ENCODE measurements at regions not wholly inside any gene's neighbourhood (a gene's known extent, or its start where the extent isn't known, plus 50 kb on each side); places are given as distances from the start of the nearest gene placed in this dataset.

- Histone ChIP-seq H3K4me3 (ENCODE audit: low read length) (no peak overlapping the region), H3K79me1 (ENCODE audit: low read length) (no peaks in the 10 kb centered on the region), H3K18ac (ENCODE audit: low read length) (no peak overlapping the region), H2BK15ac (replicated peaks; ENCODE audit: low read depth) (no peak overlapping the region), H3K23ac (ENCODE audit: low read length) (no peak overlapping the region), H2AK5ac (ENCODE audit: low read length) (no peak overlapping the region), H2BK120ac (ENCODE audit: low read depth, low read length) (no peak overlapping the region), H3K4me2 (ENCODE audit: low read length) (no peak overlapping the region), H3K79me2 (ENCODE audit: control insufficient read depth, insufficient read depth, low read length) (no peaks in the 10 kb centered on the region), H3K27me3 (ENCODE audit: insufficient read depth, low read length, poor library complexity) (no peaks in the 10 kb centered on the region), H2BK5ac (ENCODE audit: low read length) (no peak overlapping the region), H3K27ac (ENCODE audit: low read depth, low read length) (no peak overlapping the region), H3K9ac (ENCODE audit: low read length) (no peak overlapping the region), H3K4me1 (ENCODE audit: control insufficient read depth, low read depth, low read length) (no peaks in the 10 kb centered on the region), H4K5ac (ENCODE audit: low read length) (no peak overlapping the region), H3K56ac (ENCODE audit: low read length) (no peak overlapping the region), H3K36me3 (ENCODE audit: control insufficient read depth, insufficient read depth, low read length) (no peaks in the 10 kb centered on the region), H3K4ac (ENCODE audit: low read depth, low read length) (no peak overlapping the region), H4K8ac (ENCODE audit: low read depth, low read length) (no peak overlapping the region)
- no CpG with 5 or more reads among the region's 1 CpG for WGBS (ENCODE audit: extremely low coverage, insufficient coverage, low lambda C conversion rate)
- DNase-seq: peak; percentile 23
Measured at GRCh38 chr2:36002941-36003340, 352.6 kb upstream of the CRIM1 start.

GRCh38 chr2:35997488-35997887, 358.1 kb upstream of the CRIM1 start:
- Histone ChIP-seq H2AK5ac (ENCODE audit: low read length) (no peak overlapping the region), H3K27ac (ENCODE audit: low read depth, low read length) (no peak overlapping the region), H3K4ac (ENCODE audit: low read depth, low read length) (no peak overlapping the region), H4K8ac (ENCODE audit: low read depth, low read length) (no peak overlapping the region), H2BK5ac (ENCODE audit: low read length) (no peak overlapping the region), H3K79me2 (ENCODE audit: control insufficient read depth, insufficient read depth, low read length) (no peaks in the 10 kb centered on the region), H4K5ac (ENCODE audit: low read length) (no peak overlapping the region), H3K4me3 (ENCODE audit: low read length) (no peak overlapping the region), H3K79me1 (ENCODE audit: low read length) (no peaks in the 10 kb centered on the region), H3K27me3 (ENCODE audit: insufficient read depth, low read length, poor library complexity) (no peaks in the 10 kb centered on the region), H2BK120ac (ENCODE audit: low read depth, low read length) (no peak overlapping the region), H3K4me1 (ENCODE audit: control insufficient read depth, low read depth, low read length) (no peaks in the 10 kb centered on the region), H3K18ac (ENCODE audit: low read length) (no peak overlapping the region), H3K23ac (ENCODE audit: low read length) (no peak overlapping the region), H3K56ac (ENCODE audit: low read length) (no peak overlapping the region), H2BK15ac (replicated peaks; ENCODE audit: low read depth) (no peak overlapping the region), H3K36me3 (ENCODE audit: control insufficient read depth, insufficient read depth, low read length) (no peaks in the 10 kb centered on the region), H3K4me2 (ENCODE audit: low read length) (no peak overlapping the region), H3K9ac (ENCODE audit: low read length) (no peak overlapping the region)
- no peak for DNase-seq
- no CpG with 5 or more reads among the region's 2 CpGs for WGBS (ENCODE audit: extremely low coverage, insufficient coverage, low lambda C conversion rate)

DNA sequence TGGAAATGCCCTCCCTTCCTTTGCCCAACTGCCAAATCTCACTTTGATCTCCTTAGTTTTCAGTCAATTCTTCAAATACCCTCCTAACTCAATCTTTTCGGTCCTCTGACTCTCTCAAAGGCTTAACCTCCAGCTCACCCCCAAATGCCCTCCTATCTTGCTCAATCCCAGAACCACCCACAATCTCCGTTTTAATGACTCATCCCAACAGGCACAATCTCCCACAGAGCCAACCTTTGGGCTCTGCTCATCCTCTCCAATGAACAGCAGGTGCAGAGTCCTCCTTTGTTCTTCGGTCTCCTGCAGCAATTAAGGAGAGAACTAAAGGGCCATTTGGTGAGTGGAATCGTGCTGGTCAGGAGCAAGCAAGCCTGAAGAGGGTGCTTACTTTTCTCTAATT, 366.1 kb upstream of the CRIM1 start:
- H3K23ac ChIP-seq (ENCODE audit: low read length): no peak overlapping the region
- no peak overlapping the region for H2BK5ac ChIP-seq (ENCODE audit: low read length)
- no CpG with 5 or more reads among the region's 4 CpGs for WGBS (ENCODE audit: extremely low coverage, insufficient coverage, low lambda C conversion rate)
- H3K27me3 ChIP-seq (ENCODE audit: insufficient read depth, low read length, poor library complexity): no peaks in the 10 kb centered on the region
- no peak overlapping the region for H3K4me2 ChIP-seq (ENCODE audit: low read length)
- H3K18ac ChIP-seq (ENCODE audit: low read length): no peak overlapping the region
- no peaks in the 10 kb centered on the region for H3K36me3 ChIP-seq (ENCODE audit: control insufficient read depth, insufficient read depth, low read length)
- no peak overlapping the region for H3K27ac ChIP-seq (ENCODE audit: low read depth, low read length)
- no peaks in the 10 kb centered on the region for H3K79me2 ChIP-seq (ENCODE audit: control insufficient read depth, insufficient read depth, low read length)
- H3K56ac ChIP-seq (ENCODE audit: low read length): no peak overlapping the region
- H2BK15ac ChIP-seq (replicated peaks; ENCODE audit: low read depth): no peak overlapping the region
- H2BK120ac ChIP-seq (ENCODE audit: low read depth, low read length): no peak overlapping the region
- no peak overlapping the region for H3K4ac ChIP-seq (ENCODE audit: low read depth, low read length)
- H4K5ac ChIP-seq (ENCODE audit: low read length): no peak overlapping the region
- H4K8ac ChIP-seq (ENCODE audit: low read depth, low read length): no peak overlapping the region
- no peaks in the 10 kb centered on the region for H3K79me1 ChIP-seq (ENCODE audit: low read length)
- H3K9ac ChIP-seq (ENCODE audit: low read length): no peak overlapping the region
- no peaks in the 10 kb centered on the region for H3K4me1 ChIP-seq (ENCODE audit: control insufficient read depth, low read depth, low read length)
- no peak overlapping the region for H2AK5ac ChIP-seq (ENCODE audit: low read length)
- no peak overlapping the region for H3K4me3 ChIP-seq (ENCODE audit: low read length)
- peak; percentile 23 for DNase-seq

GRCh38 chr2:35989040-35989439, 366.5 kb upstream of the CRIM1 start:
- Histone ChIP-seq H2BK15ac (replicated peaks; ENCODE audit: low read depth) (no peak overlapping the region), H3K18ac (ENCODE audit: low read length) (no peak overlapping the region), H2BK5ac (ENCODE audit: low read length) (no peak overlapping the region), H3K4me1 (ENCODE audit: control insufficient read depth, low read depth, low read length) (no peaks in the 10 kb centered on the region), H3K4me2 (ENCODE audit: low read length) (no peak overlapping the region), H2AK5ac (ENCODE audit: low read length) (no peak overlapping the region), H4K5ac (ENCODE audit: low read length) (no peak overlapping the region), H3K56ac (ENCODE audit: low read length) (no peak overlapping the region), H3K79me2 (ENCODE audit: control insufficient read depth, insufficient read depth, low read length) (no peaks in the 10 kb centered on the region), H4K8ac (ENCODE audit: low read depth, low read length) (no peak overlapping the region), H3K36me3 (ENCODE audit: control insufficient read depth, insufficient read depth, low read length) (no peaks in the 10 kb centered on the region), H3K4ac (ENCODE audit: low read depth, low read length) (no peak overlapping the region), H3K23ac (ENCODE audit: low read length) (no peak overlapping the region), H2BK120ac (ENCODE audit: low read depth, low read length) (no peak overlapping the region), H3K9ac (ENCODE audit: low read length) (no peak overlapping the region), H3K27ac (ENCODE audit: low read depth, low read length) (no peak overlapping the region), H3K79me1 (ENCODE audit: low read length) (no peaks in the 10 kb centered on the region), H3K27me3 (ENCODE audit: insufficient read depth, low read length, poor library complexity) (no peaks in the 10 kb centered on the region), H3K4me3 (ENCODE audit: low read length) (no peak overlapping the region)
- no peak for DNase-seq

GRCh38 chr2:35986871-35987270, 368.7 kb upstream of the CRIM1 start:
- H3K56ac ChIP-seq (ENCODE audit: low read length): no peak overlapping the region
- H3K9ac ChIP-seq (ENCODE audit: low read length): no peak overlapping the region
- H3K27me3 ChIP-seq (ENCODE audit: insufficient read depth, low read length, poor library complexity): no peaks in the 10 kb centered on the region
- H3K36me3 ChIP-seq (ENCODE audit: control insufficient read depth, insufficient read depth, low read length): no peaks in the 10 kb centered on the region
- DNase-seq: no peak
- no peak overlapping the region for H2AK5ac ChIP-seq (ENCODE audit: low read length)
- no CpG with 5 or more reads among the region's 2 CpGs for WGBS (ENCODE audit: extremely low coverage, insufficient coverage, low lambda C conversion rate)
- H3K4ac ChIP-seq (ENCODE audit: low read depth, low read length): no peak overlapping the region
- H2BK15ac ChIP-seq (replicated peaks; ENCODE audit: low read depth): no peak overlapping the region
- no peak overlapping the region for H3K4me3 ChIP-seq (ENCODE audit: low read length)
- H4K5ac ChIP-seq (ENCODE audit: low read length): no peak overlapping the region
- no peak overlapping the region for H3K18ac ChIP-seq (ENCODE audit: low read length)
- H3K4me2 ChIP-seq (ENCODE audit: low read length): no peak overlapping the region
- H4K8ac ChIP-seq (ENCODE audit: low read depth, low read length): no peak overlapping the region
- H2BK5ac ChIP-seq (ENCODE audit: low read length): no peak overlapping the region
- H3K79me1 ChIP-seq (ENCODE audit: low read length): no peaks in the 10 kb centered on the region
- H3K4me1 ChIP-seq (ENCODE audit: control insufficient read depth, low read depth, low read length): no peaks in the 10 kb centered on the region
- no peak overlapping the region for H2BK120ac ChIP-seq (ENCODE audit: low read depth, low read length)
- no peaks in the 10 kb centered on the region for H3K79me2 ChIP-seq (ENCODE audit: control insufficient read depth, insufficient read depth, low read length)
- no peak overlapping the region for H3K27ac ChIP-seq (ENCODE audit: low read depth, low read length)
- H3K23ac ChIP-seq (ENCODE audit: low read length): no peak overlapping the region

- H3K23ac ChIP-seq (ENCODE audit: low read length): no peak overlapping the region
- H4K8ac ChIP-seq (ENCODE audit: low read depth, low read length): no peak overlapping the region
- H3K4me3 ChIP-seq (ENCODE audit: low read length): no peak overlapping the region
- no peak overlapping the region for H2BK5ac ChIP-seq (ENCODE audit: low read length)
- H3K18ac ChIP-seq (ENCODE audit: low read length): no peak overlapping the region
- H3K4ac ChIP-seq (ENCODE audit: low read depth, low read length): no peak overlapping the region
- no peak overlapping the region for H2BK15ac ChIP-seq (replicated peaks; ENCODE audit: low read depth)
- no peaks in the 10 kb centered on the region for H3K4me1 ChIP-seq (ENCODE audit: control insufficient read depth, low read depth, low read length)
- H3K79me1 ChIP-seq (ENCODE audit: low read length): no peaks in the 10 kb centered on the region
- no peaks in the 10 kb centered on the region for H3K79me2 ChIP-seq (ENCODE audit: control insufficient read depth, insufficient read depth, low read length)
- no peaks in the 10 kb centered on the region for H3K36me3 ChIP-seq (ENCODE audit: control insufficient read depth, insufficient read depth, low read length)
- H3K27ac ChIP-seq (ENCODE audit: low read depth, low read length): no peak overlapping the region
- H3K4me2 ChIP-seq (ENCODE audit: low read length): no peak overlapping the region
- H3K27me3 ChIP-seq (ENCODE audit: insufficient read depth, low read length, poor library complexity): no peaks in the 10 kb centered on the region
- no peak overlapping the region for H3K9ac ChIP-seq (ENCODE audit: low read length)
- no peak overlapping the region for H4K5ac ChIP-seq (ENCODE audit: low read length)
- no peak for DNase-seq
- no peak overlapping the region for H2AK5ac ChIP-seq (ENCODE audit: low read length)
- WGBS (ENCODE audit: extremely low coverage, insufficient coverage, low lambda C conversion rate): no CpG with 5 or more reads among the region's 1 CpG
- no peak overlapping the region for H3K56ac ChIP-seq (ENCODE audit: low read length)
- no peak overlapping the region for H2BK120ac ChIP-seq (ENCODE audit: low read depth, low read length)
Measured at GRCh38 chr2:35978218-35978617, 377.4 kb upstream of the CRIM1 start.
